Ascending aorta (tissue), 2 donors: ENCODE measurements at regions not wholly inside any gene's neighbourhood (a gene's known extent, or its start where the extent isn't known, plus 50 kb on each side); places are given as distances from the start of the nearest gene placed in this dataset.

Experiments used
- DNase-seq, 2 donors: peaks; one replicate each; pipeline ENCODE4 v3.0.0-alpha.2; 2019; ENCODE audit warnings: low spot score in 2 of 2
- H3K27ac ChIP-seq, 2 donors: fragments of 200-600 bp; sonication (generic); one replicate each; pipeline ENCODE4 v1.5.1; 2016 to 2017; ENCODE audit warnings: mild to moderate bottlenecking in 1 of 2
- H3K27me3 ChIP-seq: fragments of 200-600 bp; sonication (generic); one replicate; pipeline ENCODE4 v1.5.1; 2017
- H3K36me3 ChIP-seq, 2 donors: fragments of 200-600 bp; sonication (generic); one replicate each; pipeline ENCODE4 v1.5.1; 2016
- H3K4me1 ChIP-seq, 2 donors: fragments of 200-600 bp; sonication (generic); one replicate each; pipeline ENCODE4 v1.5.1; 2016 to 2017; ENCODE audit warnings: mild to moderate bottlenecking in 1 of 2
- H3K4me3 ChIP-seq, 2 donors: fragments of 200-600 bp; sonication (generic); one replicate each; pipeline ENCODE4 v1.5.1; 2016 to 2017; ENCODE audit warnings: mild to moderate bottlenecking in 1 of 2
- H3K9me3 ChIP-seq, 2 donors: fragments of 200-600 bp; sonication (generic); one replicate each; pipeline ENCODE4 v1.5.1; 2016
- CTCF ChIP-seq, 3 experiments: fragments of 200-600 bp in 2 of 3; fragments of 450-650 bp in 1 of 3; sonication (generic) in 2 of 3; IDR thresholded peaks; one replicate each; pipeline ENCODE4 v1.5.1; 2016 to 2019; ENCODE audit warnings: antibody characterized with exemption in 3 of 3, mild to moderate bottlenecking in 1 of 3, moderate library complexity in 1 of 3
- intact Hi-C: fragments of 100-400 bp; cut with DNase I; formaldehyde crosslinking; loops from one replicate; pipeline ENCODE4 v1.15.1; 2023

- H3K27me3 ChIP-seq = no peaks in the 10 kb centered on the region
- no peaks in the 10 kb centered on the region for H3K36me3 ChIP-seq
- H3K4me3 ChIP-seq = no peak overlapping the region
- H3K9me3 ChIP-seq = no peaks in the 10 kb centered on the region
- no peak overlapping the region for H3K27ac ChIP-seq
- no peaks in the 10 kb centered on the region for H3K4me1 ChIP-seq
- DNase-seq = no peak
- no peak for TF ChIP-seq CTCF (IDR thresholded peaks at IDR 0.05)
- intact Hi-C loops = no loop called here
These were observed 147.9 kb downstream of the TMX3 start for GRCh38 chr18:68566991-68567390.

- intact Hi-C loops = no loop called here
- no peak for TF ChIP-seq CTCF (IDR thresholded peaks at IDR 0.05)
- Histone ChIP-seq H3K36me3 (no peaks in the 10 kb centered on the region), H3K9me3 (no peaks in the 10 kb centered on the region), H3K27me3 (no peaks in the 10 kb centered on the region), H3K4me3 (no peak overlapping the region), H3K27ac (no peak overlapping the region), H3K4me1 (no peaks in the 10 kb centered on the region)
- DNase-seq = no peak
These were observed 149.9 kb downstream of the TMX3 start for GRCh38 chr18:68564961-68565360.

GRCh38 chr18:68564351-68564750 is 150.6 kb downstream of the TMX3 start:
- no peak for DNase-seq
- Histone ChIP-seq H3K4me3 (no peak overlapping the region), H3K27ac (no peak overlapping the region), H3K36me3 (no peaks in the 10 kb centered on the region), H3K4me1 (no peaks in the 10 kb centered on the region), H3K9me3 (no peaks in the 10 kb centered on the region), H3K27me3 (no peaks in the 10 kb centered on the region)
- TF ChIP-seq CTCF (IDR thresholded peaks at IDR 0.05) = no peak
- intact Hi-C loops = no loop called here

- no peak overlapping the region for H3K4me3 ChIP-seq
- H3K9me3 ChIP-seq = no peaks in the 10 kb centered on the region
- H3K27ac ChIP-seq = no peak overlapping the region
- no peak for DNase-seq
- TF ChIP-seq CTCF (IDR thresholded peaks at IDR 0.05) = no peak
- H3K4me1 ChIP-seq = no peaks in the 10 kb centered on the region
- intact Hi-C loops = no loop called here
- H3K36me3 ChIP-seq = no peaks in the 10 kb centered on the region
- H3K27me3 ChIP-seq = no peaks in the 10 kb centered on the region
These were observed 154.8 kb downstream of the TMX3 start for GRCh38 chr18:68560128-68560527.

GRCh38 chr18:68557183-68557582 is 157.7 kb downstream of the TMX3 start:
- Histone ChIP-seq H3K27me3 (no peaks in the 10 kb centered on the region), H3K4me3 (no peak overlapping the region), H3K9me3 (no peaks in the 10 kb centered on the region), H3K36me3 (no peaks in the 10 kb centered on the region), H3K4me1 (no peaks in the 10 kb centered on the region), H3K27ac (no peak overlapping the region)
- no peak for DNase-seq
- intact Hi-C loops = no loop called here
- TF ChIP-seq CTCF (IDR thresholded peaks at IDR 0.05) = no peak

GRCh38 chr18:68555879-68556301 is 159.0 kb downstream of the TMX3 start:
- no peak overlapping the region for H3K27ac ChIP-seq
- H3K9me3 ChIP-seq = no peaks in the 10 kb centered on the region
- H3K4me3 ChIP-seq = no peak overlapping the region
- H3K36me3 ChIP-seq = no peaks in the 10 kb centered on the region
- no peak for DNase-seq
- H3K4me1 ChIP-seq = no peaks in the 10 kb centered on the region
- intact Hi-C loops = no loop called here
- TF ChIP-seq CTCF (IDR thresholded peaks at IDR 0.05) = no peak
- H3K27me3 ChIP-seq = no peaks in the 10 kb centered on the region
